Chondrocyte (in vitro differentiated cells): ENCODE measurements at regions not wholly inside any gene's neighbourhood (a gene's known extent, or its start where the extent isn't known, plus 50 kb on each side); places are given as distances from the start of the nearest gene placed in this dataset.

ENCODE experiments used
- DNase-seq: peaks from one replicate; pipeline ENCODE4 v3.0.0; 2021; ENCODE audit warnings: mixed read lengths, low spot score
- H3K27ac Mint-ChIP-seq: one replicate; pipeline ENCODE4 v1.8.0; 2021; ENCODE audit warnings: mild to moderate bottlenecking, moderate library complexity, mixed read lengths; ENCODE audit not compliant: unreplicated experiment
- H3K27me3 Mint-ChIP-seq: 2 replicates; pipeline ENCODE4 v1.8.0; 2021; ENCODE audit warnings: low read depth, mixed read lengths
- H3K36me3 Mint-ChIP-seq: 2 replicates; pipeline ENCODE4 v1.8.0; 2021; ENCODE audit warnings: low read depth, mixed read lengths
- H3K4me1 Mint-ChIP-seq: 2 replicates; pipeline ENCODE4 v1.8.0; 2021; ENCODE audit warnings: low read depth, mild to moderate bottlenecking, mixed read lengths
- H3K4me3 Mint-ChIP-seq: one replicate; pipeline ENCODE4 v1.8.0; 2021; ENCODE audit warnings: mild to moderate bottlenecking, moderate library complexity, mixed read lengths; ENCODE audit not compliant: unreplicated experiment
- H3K9me3 Mint-ChIP-seq: 2 replicates; pipeline ENCODE4 v1.8.0; 2021; ENCODE audit warnings: low read depth, mixed read lengths
- CTCF ChIP-seq: fragments of 200-600 bp; sonication (generic); IDR thresholded peaks from 2 replicates; pipeline ENCODE4 v1.5.0; 2021; ENCODE audit warnings: antibody characterized with exemption, mild to moderate bottlenecking, moderate library complexity

GRCh38 chr3:164851905-164852304 lies 226.4 kb downstream of the SI start:
- H3K36me3 Mint-ChIP-seq, result no peaks in the 10 kb centered on the region
- TF ChIP-seq CTCF, result no peak
- DNase-seq, result no peak
- H3K9me3 Mint-ChIP-seq, result no peaks in the 10 kb centered on the region
- no peak overlapping the region for H3K4me3 Mint-ChIP-seq
- no peak overlapping the region for H3K27ac Mint-ChIP-seq
- no peaks in the 10 kb centered on the region for H3K4me1 Mint-ChIP-seq
- no peaks in the 10 kb centered on the region for H3K27me3 Mint-ChIP-seq

GRCh38 chr3:164851204-164851603 lies 227.1 kb downstream of the SI start:
- H3K4me3 Mint-ChIP-seq, result no peak overlapping the region
- H3K27ac Mint-ChIP-seq, result no peak overlapping the region
- H3K4me1 Mint-ChIP-seq, result no peaks in the 10 kb centered on the region
- H3K27me3 Mint-ChIP-seq, result no peaks in the 10 kb centered on the region
- no peaks in the 10 kb centered on the region for H3K9me3 Mint-ChIP-seq
- no peak for DNase-seq
- TF ChIP-seq CTCF, result no peak
- no peaks in the 10 kb centered on the region for H3K36me3 Mint-ChIP-seq

GRCh38 chr3:164848923-164849322 lies 229.4 kb downstream of the SI start:
- DNase-seq, result no peak
- H3K27ac Mint-ChIP-seq, result no peak overlapping the region
- H3K4me1 Mint-ChIP-seq, result no peaks in the 10 kb centered on the region
- H3K36me3 Mint-ChIP-seq, result no peaks in the 10 kb centered on the region
- H3K4me3 Mint-ChIP-seq, result no peak overlapping the region
- TF ChIP-seq CTCF, result no peak
- peaks cover 4% of the 10 kb centered on the region for H3K27me3 Mint-ChIP-seq
- H3K9me3 Mint-ChIP-seq, result no peaks in the 10 kb centered on the region

GRCh38 chr3:164845739-164846138 lies 232.6 kb downstream of the SI start:
- Mint-ChIP-seq H3K9me3 (no peaks in the 10 kb centered on the region), H3K36me3 (no peaks in the 10 kb centered on the region), H3K27ac (no peak overlapping the region), H3K27me3 (peaks cover 5% of the 10 kb centered on the region), H3K4me1 (peaks cover 5% of the 10 kb centered on the region), H3K4me3 (no peak overlapping the region)
- no peak for DNase-seq
- TF ChIP-seq CTCF, result no peak

- peaks cover 3% of the 10 kb centered on the region for H3K9me3 Mint-ChIP-seq
- H3K27me3 Mint-ChIP-seq, result no peaks in the 10 kb centered on the region
- no peak for DNase-seq
- H3K36me3 Mint-ChIP-seq, result no peaks in the 10 kb centered on the region
- H3K27ac Mint-ChIP-seq, result no peak overlapping the region
- TF ChIP-seq CTCF, result no peak
- H3K4me3 Mint-ChIP-seq, result no peak overlapping the region
- no peaks in the 10 kb centered on the region for H3K4me1 Mint-ChIP-seq
These were observed 246.1 kb downstream of the SI start for GRCh38 chr3:164832216-164832615.
